HG03354 (cell line): ENCODE measurements at regions not wholly inside any gene's neighbourhood (a gene's known extent, or its start where the extent isn't known, plus 50 kb on each side); places are given as distances from the start of the nearest gene placed in this dataset.

Experiments
- ATAC-seq: cut with Tn5 transposase; IDR thresholded peaks from one replicate; pipeline ENCODE4 v1.9.1; 2021; ENCODE audit warnings: mild to moderate bottlenecking; ENCODE audit not compliant: unreplicated experiment, poor library complexity, severe bottlenecking

DNA sequence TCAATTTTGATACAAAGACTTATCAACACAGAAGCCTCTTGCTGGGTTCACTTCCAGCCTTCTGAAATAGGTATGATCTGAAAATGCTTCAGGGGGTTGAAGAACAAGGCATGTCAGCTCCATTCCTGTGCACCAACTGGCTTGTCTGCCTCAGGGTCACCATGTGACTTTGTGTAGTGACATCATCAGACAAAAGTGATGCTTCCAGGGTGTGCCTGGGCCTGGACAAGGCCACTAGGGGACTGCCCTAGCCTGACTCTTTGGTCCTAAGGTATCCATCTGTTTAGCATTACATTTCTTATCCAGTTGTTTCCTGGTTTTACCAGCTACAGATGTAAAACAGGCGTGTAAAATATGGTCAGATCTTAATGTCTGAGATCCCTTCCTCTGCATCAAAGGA, 155.6 kb downstream of the CAND1 start:
- no peak for ATAC-seq

DNA sequence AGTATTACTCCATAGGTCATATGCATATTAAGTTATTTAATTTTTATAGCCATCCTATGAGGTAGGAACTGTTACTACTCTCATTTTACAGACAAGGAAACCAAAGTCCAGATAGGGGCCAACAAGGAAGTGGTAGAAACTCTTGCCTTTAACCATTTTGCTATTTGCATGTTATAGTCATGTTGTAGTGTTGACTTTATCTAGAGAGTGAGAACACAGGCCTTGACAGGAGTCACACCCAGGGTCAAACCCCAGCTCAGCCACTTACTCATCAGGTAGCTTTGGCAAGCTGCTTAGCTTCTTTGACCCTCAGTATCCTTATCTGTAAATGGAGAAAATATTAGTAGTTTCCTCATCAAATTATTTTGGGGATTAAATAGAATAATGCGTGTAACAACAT, 156.2 kb downstream of the CAND1 start:
- no peak for ATAC-seq

DNA sequence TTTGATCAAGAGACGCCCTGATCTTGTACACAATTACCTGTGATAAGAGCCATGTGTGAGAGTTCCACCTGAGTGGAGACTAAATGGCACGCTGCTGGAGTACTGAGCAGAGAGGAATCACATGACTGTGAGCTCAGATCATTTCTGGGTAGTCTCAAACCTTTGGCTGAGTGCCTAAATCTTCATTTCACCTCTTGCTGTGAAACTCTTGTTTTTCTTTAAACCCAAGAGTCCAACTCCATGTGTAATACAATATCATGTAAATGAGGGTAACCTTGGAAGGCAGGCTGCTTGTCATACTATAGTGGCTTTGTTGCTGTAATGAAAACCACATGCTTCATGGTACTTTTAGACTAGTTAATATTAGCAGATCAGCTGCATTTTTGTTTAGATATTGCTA, 156.9 kb downstream of the CAND1 start:
- ATAC-seq: no peak

DNA sequence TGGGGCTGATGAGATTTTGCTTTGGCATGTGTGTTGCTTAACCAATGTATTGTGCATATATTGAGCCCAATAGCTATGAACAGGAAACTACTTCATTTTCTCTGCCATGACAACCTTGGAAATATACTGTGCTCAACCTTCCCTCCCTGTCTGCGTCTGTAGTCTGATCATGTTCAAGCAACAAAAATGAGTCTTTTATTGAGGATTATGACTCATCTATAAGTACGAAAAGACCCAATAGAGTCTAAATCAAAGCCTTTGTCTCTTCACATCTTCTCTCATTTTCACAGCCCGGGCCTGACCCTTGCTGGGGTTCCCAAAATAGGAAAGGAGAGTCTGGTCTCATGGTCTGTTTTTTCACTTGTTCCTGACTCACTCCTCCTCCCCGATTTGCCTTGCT, 158.2 kb downstream of the CAND1 start:
- ATAC-seq: no peak

DNA sequence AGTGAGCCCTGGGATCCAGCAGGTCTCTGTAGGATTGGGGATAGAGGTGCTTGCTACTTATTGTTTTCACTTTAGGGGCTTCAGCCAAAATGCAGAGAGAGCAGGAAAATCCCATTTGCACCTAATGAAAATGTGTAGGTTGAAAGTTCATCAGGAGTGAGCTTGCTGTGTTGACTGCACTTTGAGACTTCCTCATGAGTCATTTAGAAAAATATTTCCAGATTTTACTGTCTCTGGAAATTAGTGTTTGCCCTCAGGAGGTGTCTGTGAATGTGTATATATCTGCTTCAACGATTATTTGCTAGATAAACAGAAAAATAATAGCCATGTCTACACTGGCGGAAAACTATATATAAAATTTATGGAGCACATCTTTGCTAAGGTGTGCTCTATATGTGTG, 159.3 kb downstream of the CAND1 start:
- ATAC-seq: no peak

DNA sequence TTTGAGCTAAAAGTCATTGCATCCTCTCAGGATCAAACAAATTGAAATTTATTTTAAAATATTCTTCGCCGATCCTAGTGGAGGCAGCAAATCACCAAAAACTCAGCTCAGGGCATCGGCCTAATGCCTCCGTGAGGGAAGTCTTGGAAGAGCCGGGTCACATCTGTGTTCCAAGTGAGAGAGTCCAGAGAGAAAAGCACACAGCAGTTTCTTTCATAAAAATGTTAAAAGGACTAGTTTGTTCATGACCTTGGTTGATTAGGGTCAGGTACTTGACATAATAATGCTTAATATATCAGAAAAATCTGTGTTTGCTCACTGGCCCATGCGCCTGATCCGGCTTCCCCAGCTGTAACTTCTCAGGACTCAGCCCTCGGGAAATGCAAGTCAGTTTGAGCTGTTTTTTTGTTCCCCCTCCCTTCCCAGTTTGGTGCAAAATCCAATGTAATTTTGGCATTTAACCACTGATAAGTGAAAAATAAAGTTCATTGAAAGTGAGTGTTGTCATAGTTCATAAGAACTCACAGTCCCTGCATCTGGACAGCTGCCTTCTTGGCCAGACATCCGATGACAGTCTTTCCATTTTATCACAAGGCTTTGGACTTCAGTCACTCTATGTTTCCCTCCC, 161.7 kb downstream of the CAND1 start:
- no peak for ATAC-seq

DNA sequence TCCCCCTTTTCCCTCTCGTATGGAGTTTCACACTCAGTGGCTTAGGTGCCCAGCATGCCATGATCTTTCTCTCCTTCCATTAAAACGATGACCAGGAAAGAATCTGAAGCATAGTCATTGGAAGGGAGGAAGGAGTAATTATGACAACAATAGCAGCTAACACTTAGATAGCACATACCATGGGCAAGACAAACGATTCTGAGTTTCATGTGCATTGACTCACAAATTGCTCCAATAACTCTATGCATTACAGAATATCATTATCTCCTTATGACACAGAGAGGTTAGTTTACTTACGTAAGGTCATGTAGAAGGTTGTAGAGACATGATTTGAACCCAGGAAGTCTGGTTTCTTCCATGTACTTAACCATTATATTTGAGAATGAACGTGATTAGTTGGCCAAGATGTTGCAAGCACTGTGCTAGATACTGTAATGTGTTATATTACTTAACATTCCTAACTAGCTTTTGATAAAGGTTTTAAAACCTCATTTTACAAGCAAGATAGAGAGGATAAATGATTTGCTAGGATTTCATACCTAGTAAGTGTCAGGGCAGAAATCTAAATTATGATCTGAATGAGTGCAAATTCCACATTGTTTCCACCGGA, 162.4 kb downstream of the CAND1 start:
- ATAC-seq: no peak

DNA sequence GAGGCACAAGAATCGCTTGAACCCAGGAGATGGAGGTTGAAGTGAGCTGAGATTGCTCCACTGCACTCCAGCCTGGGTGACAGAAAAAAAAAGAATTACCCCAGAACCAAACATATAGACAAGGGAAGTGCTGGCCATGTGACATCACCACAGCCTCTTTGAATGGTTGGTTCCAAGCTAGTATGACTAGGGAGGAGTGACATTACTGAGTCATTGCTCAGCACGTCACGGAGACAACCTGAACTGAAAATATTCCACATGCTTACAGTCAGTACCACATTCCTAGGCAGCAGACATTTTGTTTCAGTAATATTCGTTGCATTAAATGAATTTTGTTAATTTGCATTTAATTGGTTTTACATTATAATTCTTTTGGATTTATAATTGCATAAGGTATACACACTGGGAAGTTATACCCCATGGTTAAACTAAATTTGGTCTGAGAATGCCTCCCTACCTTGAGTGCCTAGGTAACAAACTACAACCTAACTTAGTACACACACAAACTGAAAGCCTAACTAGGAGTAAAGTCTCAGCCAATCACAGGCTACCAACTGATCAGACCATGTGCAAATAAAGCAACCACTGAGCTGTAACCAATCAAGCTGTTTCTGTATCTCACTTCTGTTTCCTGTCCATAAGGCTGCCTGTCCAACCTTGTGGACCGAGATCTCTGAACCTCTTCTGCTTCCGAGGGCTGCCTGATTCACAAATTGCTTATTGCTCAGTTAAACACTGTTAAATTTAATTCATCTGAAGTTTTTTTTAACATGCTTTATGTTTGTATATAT, 164.4 kb downstream of the CAND1 start:
- peak; percentile 99 for ATAC-seq

DNA sequence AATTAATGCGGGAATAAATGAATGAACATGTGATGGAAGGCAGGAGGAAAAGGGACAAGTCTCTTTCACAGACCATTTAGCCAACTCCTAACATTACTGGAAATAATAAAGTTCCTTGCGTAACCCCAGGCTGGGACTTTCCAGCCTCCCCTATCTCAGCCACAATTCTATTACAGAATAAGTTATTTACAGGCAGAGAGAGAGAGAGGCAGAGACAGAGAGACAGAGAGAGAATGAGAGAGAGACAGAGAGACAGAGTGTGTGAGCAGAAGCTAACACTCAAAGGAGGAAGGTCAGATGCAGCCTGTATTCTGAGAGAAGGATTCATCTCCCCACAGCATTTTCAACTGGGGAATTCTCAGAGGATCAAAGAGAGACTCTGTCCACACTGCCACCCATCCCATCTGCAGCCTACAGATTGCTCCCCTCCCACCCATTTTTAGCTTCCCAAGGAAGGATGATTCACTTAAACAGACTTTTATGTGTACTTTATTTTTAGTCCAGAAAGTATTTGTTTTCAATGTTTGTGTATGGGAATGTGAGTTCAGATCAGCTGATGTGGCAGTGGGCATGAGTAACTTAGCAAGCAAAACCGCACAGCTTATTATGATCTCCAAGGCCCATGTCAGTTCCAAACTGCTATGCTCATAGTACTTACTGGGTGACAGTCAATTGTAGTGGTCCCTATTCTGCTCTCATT, 165.7 kb downstream of the CAND1 start:
- ATAC-seq: no peak

DNA sequence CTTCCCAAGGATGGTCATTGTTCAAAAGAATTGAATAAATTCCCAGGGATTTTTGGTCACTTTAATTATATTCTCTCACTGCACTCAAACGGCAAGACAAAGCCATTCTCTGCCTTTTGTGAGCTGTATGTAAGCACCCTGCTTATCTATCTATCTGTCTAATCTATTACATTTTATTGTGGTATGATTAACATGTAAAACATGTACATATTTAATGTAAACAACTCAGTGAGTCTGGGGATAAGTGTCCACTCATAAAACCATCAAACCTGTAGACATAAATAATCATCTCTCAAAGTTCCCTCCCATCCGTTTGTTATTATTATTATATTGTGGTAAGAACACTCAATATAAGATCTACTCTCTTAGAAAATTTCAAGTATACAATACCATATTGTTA, 167.1 kb downstream of the CAND1 start:
- ATAC-seq: no peak

DNA sequence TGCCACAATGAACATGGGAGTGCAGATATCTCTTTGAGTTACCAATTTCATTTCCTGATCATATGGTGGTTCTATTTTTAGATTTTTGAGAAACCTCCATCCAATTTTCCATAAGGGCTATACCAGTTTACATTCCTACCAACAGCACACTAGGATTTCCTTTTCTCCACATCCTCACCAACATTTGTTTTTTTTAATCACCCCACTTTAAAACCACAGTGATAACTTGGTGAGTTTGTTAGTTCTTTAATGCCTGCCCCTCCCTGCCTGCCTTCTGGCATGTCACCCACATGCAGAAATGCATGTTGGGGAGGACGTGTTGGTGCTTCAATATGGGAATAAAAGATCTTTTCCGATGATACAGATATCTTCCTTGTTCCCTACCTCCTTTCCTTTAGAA, 167.9 kb downstream of the CAND1 start:
- no peak for ATAC-seq

DNA sequence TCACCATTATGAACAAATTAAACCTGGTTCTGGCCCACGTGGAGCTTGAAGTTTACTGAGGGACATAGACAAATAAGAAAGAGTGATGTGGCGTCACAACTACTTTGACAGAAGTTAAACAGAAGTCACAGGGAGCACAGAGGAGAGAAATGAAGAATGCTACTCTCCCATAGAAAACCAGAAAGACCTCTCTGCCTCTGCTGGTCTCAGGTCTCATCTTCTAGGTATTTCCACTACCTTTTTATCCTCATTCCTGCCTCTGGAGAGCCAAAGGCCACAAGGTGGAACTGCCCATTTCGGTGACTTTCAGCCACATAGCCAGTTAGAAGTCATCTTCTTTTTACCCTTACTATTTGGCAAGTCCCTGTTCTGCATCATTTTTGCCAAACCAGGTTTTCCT, 170.5 kb downstream of the CAND1 start:
- ATAC-seq: no peak

DNA sequence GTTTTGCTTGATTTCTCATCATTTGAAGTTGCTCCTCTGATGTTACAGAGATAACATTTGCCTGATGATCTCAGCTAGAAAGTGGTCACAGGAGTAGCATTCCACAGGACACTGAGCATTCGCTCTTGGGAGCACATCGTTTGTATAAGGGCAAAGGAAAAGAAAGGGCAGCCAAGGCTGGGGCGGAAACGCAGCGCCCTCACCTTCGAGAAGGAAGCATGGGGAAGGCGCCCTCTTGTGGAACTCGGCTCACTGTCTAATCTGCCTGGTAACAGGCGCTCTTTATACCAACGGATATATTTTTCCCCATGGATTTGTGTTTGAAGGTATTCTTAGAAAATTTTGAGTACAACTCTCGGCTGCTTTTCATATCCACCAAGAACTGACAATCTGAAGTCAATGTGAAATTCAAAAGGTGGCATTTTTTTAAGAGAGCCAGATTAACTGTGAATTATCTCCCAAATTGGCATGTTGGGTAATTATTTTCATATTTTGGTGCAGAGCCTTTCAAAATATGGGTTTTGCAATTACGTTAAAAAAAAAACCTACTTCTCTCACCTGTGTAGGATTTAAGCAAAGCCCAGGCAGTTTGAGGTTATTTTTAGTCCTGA, 172.7 kb downstream of the CAND1 start:
- ATAC-seq: peak; percentile 95

DNA sequence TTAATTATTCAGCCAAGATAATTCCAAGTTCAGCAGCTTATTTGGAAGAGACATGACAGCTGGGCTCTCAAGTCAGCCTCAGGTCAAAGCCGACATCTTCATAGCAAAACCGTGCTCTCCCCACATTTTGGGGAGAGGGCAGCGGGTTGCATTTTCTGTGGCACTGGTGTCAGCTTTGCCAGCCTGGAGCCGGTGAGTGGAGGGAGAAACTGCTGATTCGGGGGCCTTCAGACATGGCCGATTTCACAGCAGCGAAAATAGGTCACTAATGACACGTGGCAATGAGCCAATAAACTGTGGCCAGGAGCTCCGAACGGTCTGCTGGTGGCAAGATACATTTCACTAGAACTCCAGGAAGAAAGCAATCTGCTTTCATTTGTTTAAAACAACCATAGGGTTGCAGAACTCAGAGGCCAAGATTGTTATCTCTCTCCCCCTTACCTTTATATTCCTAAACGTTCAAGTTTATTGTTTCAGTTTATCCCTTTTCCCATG, 173.2 kb downstream of the CAND1 start:
- no peak for ATAC-seq

DNA sequence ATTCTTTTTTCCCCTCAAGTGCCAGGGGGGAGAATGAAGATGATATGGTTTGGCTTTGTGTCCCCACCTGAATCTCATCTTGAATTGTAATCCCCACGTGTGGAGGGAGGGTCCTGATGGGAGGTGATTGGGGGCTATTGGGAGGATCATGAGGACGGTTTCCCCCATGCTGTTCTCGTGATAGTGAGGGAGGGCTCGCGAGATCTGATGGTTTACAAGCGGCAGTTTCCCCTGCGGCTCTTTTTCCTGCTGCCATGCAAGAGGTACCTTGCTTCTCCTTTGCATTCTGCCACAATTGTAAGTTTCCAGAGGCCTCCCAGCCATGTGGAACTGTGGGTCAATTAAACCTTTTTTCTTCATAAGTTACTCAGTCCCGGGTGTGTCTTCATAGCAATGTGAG, 173.7 kb downstream of the CAND1 start:
- ATAC-seq: no peak

DNA sequence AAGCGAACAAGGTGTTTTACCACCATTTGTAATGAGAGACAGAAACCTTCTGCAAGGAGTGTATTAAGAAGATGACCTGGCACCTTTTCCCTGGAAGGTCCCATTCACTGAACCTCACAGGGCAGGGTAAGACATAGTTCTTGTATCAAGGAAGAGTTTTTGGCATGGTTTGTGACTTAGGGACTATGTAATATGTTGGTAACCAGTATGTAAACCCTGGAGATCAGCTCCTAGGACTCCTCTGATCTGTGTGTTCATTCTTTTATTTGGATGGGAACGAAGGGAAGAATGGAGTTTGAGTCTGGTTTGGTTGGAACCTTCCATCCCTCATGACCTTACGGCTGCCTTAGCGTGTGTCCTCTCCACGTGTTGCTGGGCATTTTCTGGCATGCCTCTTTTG, 175.4 kb downstream of the CAND1 start:
- no peak for ATAC-seq

DNA sequence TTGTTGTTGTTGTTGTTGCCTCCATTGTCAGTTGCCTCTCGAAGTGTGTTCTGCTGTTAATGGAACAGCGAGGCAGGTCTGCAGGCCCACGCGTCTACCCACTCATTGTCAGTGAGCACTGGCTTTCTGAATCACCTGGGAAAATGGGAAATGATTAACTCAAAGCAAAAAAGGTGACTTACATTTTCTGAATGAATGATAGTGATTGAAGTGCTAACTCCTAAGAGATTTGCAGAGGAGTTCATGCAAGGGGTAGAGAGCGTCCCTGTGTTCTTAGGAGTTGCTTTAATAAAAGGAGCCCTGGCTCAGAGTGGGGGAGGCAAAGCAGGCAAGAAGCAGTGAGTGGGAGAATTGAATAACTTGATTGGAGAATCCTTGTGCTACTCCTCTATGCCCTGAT, 177.6 kb downstream of the CAND1 start:
- ATAC-seq: no peak

DNA sequence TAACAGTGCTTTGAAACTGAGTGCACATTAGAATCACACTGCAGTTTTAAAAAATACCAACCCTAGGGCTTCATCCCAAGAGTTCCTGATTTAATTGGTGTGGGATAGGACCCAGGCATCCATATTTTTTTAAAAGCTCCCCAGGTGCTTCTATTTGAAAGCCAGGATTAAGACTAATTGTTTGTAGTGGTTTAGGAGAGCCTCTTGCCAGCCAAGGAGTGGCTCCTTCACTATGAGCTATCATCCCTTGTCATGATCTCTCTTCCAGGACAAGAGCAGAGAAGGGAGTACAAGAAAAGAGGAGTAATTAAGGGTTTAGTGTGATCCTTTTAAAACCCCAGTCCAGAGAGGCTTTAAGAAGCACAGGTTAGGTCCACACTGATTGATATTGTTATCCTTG, 178.0 kb downstream of the CAND1 start:
- no peak for ATAC-seq

DNA sequence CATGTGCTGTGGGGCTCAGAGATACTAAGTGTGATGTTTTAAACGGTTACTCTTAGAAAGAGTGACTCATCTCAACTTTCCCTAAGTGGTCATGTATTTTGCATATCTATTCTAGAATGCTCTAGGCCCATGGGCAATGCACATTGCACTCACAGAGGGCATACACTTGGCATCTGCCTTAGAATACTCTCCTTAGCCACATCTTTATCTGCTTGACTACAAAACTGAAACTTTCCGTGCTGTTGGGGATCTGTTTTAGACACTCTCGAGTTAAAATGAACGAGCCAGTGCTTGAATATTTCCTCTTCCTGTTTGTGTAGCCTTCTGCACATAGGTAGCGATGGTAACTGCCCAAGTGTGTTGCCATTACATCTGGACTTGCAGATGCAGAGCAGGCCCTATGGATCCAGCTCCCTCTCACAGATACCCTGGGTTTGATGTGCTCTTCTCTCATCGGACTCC, 180.5 kb downstream of the CAND1 start:
- peak; percentile 89 for ATAC-seq

DNA sequence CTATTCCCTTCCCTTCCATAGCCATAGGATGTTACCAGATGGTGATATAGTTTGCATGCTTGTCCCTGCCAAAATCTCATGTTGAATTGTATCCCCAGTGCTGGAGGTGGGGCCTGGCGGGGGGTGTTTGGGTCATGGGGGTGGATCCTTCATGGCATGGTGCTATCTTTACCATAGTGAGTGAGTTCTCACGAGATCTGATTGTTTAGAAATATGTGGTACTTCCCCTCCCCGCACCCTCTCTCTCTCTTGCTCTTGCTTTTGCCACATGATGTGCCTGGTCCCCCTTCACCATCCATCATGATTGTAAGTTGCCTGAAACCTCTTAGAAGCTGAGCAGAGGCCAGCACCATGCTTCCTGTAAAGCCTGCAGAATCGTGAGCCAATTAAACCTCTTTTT, 181.3 kb downstream of the CAND1 start:
- no peak for ATAC-seq
